HCT116 (cell line): ENCODE measurements at regions not wholly inside any gene's neighbourhood (a gene's known extent, or its start where the extent isn't known, plus 50 kb on each side); places are given as distances from the start of the nearest gene placed in this dataset.

Experiments used
- ATAC-seq: fragments of 200-7000 bp; cut with Tn5 transposase; 2 replicates; pipeline ENCODE4 v1.9.1; 2020; ENCODE audit warnings: mild to moderate bottlenecking, moderate library complexity
- BruUV-seq: library from RNA; stranded (reverse); fragments of 400-500 nt; replicated peaks from 2 replicates; lab custom pipeline; 2021; lab: Mats Ljungman, UMichigan
- CTCF ChIA-PET: fragments of 300-600 bp; sonication (Branson Sonifier 250); formaldehyde crosslinking; loops from one replicate; lab custom pipeline; 2021; ENCODE audit warnings: antibody characterized with exemption; lab: Charles Lee
- POLR2A ChIA-PET: fragments of 300-600, 350-600 bp; sonication (Branson Sonifier 250); formaldehyde crosslinking; loops from one replicate; lab custom pipeline; 2021; ENCODE audit warnings: antibody characterized with exemption; lab: Charles Lee
- RAD21 ChIA-PET, 2 experiments: fragments of 300-600 bp; sonication (Branson Sonifier 250); formaldehyde crosslinking; loops; one replicate each; lab custom pipeline; 2023; ENCODE audit warnings: low total read pairs in 2 of 2; ENCODE audit not compliant: uncharacterized antibody in 2 of 2, unreplicated experiment in 2 of 2, low non-redundant PET in 1 of 2; lab: Charles Lee
- DNase-seq: peaks from one replicate; pipeline ENCODE4 v3.0.0-alpha.2; 2010; ENCODE audit warnings: low read depth, low spot score
- H2AFZ ChIP-seq: fragments of 200-600 bp; shearing (Covaris generic), sonication (generic); 2 replicates; pipeline ENCODE4 v1.6.1; 2017; ENCODE audit warnings: low read depth, mixed run types, mixed read lengths, antibody characterized with exemption, low read length; ENCODE audit not compliant: poor library complexity, severe bottlenecking
- H3K27ac ChIP-seq: 2 replicates; pipeline ENCODE4 v1.5.1; 2012; ENCODE audit warnings: low read depth, low read length
- H3K27me3 ChIP-seq: fragments of 200-600 bp; sonication (generic); 2 replicates; pipeline ENCODE4 v1.6.1; 2016; ENCODE audit warnings: mixed run types, low read length, mixed read lengths; ENCODE audit not compliant: insufficient read depth
- H3K36me3 ChIP-seq, 2 experiments: fragments of 200-500 bp in 1 of 2; fragments of 200-600 bp in 1 of 2; sonication (Bioruptor generic) in 1 of 2; sonication (generic) in 1 of 2; 2 replicates each; pipeline versions ENCODE4 v1.5.1 to v1.6.1; 2014 to 2016; ENCODE audit warnings: low read length in 2 of 2, inconsistent platforms in 1 of 2, mixed read lengths in 1 of 2, mixed run types in 1 of 2; ENCODE audit not compliant: insufficient read depth in 2 of 2, control insufficient read depth in 1 of 2
- H3K4me1 ChIP-seq, 2 experiments: fragments of 200-600 bp in 1 of 2; sonication (generic) in 1 of 2; 2 replicates each; pipeline versions ENCODE4 v1.5.1 to v1.6.1; 2012 to 2017; ENCODE audit warnings: low read length in 2 of 2, inconsistent platforms in 1 of 2, mild to moderate bottlenecking in 1 of 2, mixed read lengths in 1 of 2, mixed run types in 1 of 2, moderate library complexity in 1 of 2; ENCODE audit not compliant: insufficient read depth in 2 of 2, control insufficient read depth in 1 of 2
- H3K4me2 ChIP-seq: fragments of 200-600 bp; sonication (generic); 2 replicates; pipeline ENCODE4 v1.6.1; 2017; ENCODE audit warnings: mixed run types, low read length, mixed read lengths
- H3K4me3 ChIP-seq, 2 experiments: fragments of 200-600 bp in 1 of 2; sonication (generic) in 1 of 2; replicated peaks in 1 of 2; 2 replicates each; pipeline ENCODE4 v1.5.1; 2011 to 2016; ENCODE audit warnings: low read length in 2 of 2, control low read depth in 1 of 2, low read depth in 1 of 2, mild to moderate bottlenecking in 1 of 2, mixed read lengths in 1 of 2, mixed run types in 1 of 2
- H3K79me2 ChIP-seq: fragments of 200-600 bp; sonication (generic); 2 replicates; pipeline ENCODE4 v1.6.1; 2017; ENCODE audit warnings: mild to moderate bottlenecking, mixed run types, low read length, moderate library complexity, mixed read lengths; ENCODE audit not compliant: insufficient read depth
- H3K9ac ChIP-seq: fragments of 200-600 bp; sonication (generic); 2 replicates; pipeline ENCODE4 v1.6.1; 2016; ENCODE audit warnings: low read length, mixed read lengths
- H3K9me2 ChIP-seq: fragments of 200-600 bp; sonication (generic), shearing (Covaris generic); 2 replicates; pipeline ENCODE4 v1.6.1; 2017; ENCODE audit warnings: mixed run types, mild to moderate bottlenecking, moderate library complexity; ENCODE audit not compliant: insufficient read depth
- H3K9me3 ChIP-seq, 2 experiments: fragments of 200-500 bp in 1 of 2; fragments of 200-600 bp in 1 of 2; sonication (Bioruptor generic) in 1 of 2; sonication (generic) in 1 of 2; 2 replicates each; pipeline ENCODE4 v1.6.1; 2014 to 2017; ENCODE audit warnings: low read length in 2 of 2, mixed read lengths in 2 of 2, inconsistent platforms in 1 of 2, low read depth in 1 of 2, mild to moderate bottlenecking in 1 of 2, mixed run types in 1 of 2, moderate library complexity in 1 of 2; ENCODE audit not compliant: control insufficient read depth in 1 of 2, insufficient read depth in 1 of 2
- H4K20me1 ChIP-seq: fragments of 200-600 bp; sonication (generic), shearing (Covaris generic); 2 replicates; pipeline ENCODE4 v1.6.1; 2017; ENCODE audit warnings: mixed run types, mild to moderate bottlenecking, moderate library complexity; ENCODE audit not compliant: insufficient read depth
- ATF3 ChIP-seq: IDR thresholded peaks from 2 replicates; pipeline ENCODE4 v1.6.1; 2012
- CBX3 ChIP-seq: IDR thresholded peaks from 2 replicates; pipeline ENCODE4 v1.6.1; 2012; ENCODE audit warnings: low read depth
- CEBPB ChIP-seq: IDR thresholded peaks from 2 replicates; pipeline ENCODE4 v1.6.1; 2012; ENCODE audit warnings: low read depth
- EGR1 ChIP-seq: IDR thresholded peaks from 2 replicates; pipeline ENCODE4 v1.6.1; 2012; ENCODE audit warnings: low read depth
- ELF1 ChIP-seq: IDR thresholded peaks from 2 replicates; pipeline ENCODE4 v1.6.1; 2012; ENCODE audit warnings: low read depth, borderline replicate concordance
- EZH2phosphoT487 ChIP-seq: fragments of 200-600 bp; IDR thresholded peaks from 2 replicates; pipeline ENCODE4 v1.6.1; 2018; ENCODE audit warnings: antibody characterized with exemption, borderline replicate concordance
- FOSL1 ChIP-seq: IDR thresholded peaks from 2 replicates; pipeline ENCODE4 v1.6.1; 2012; ENCODE audit warnings: low read depth
- MAX ChIP-seq: IDR thresholded peaks from 2 replicates; pipeline ENCODE4 v1.6.1; 2012
- POLR2A ChIP-seq: IDR thresholded peaks from 2 replicates; pipeline ENCODE4 v1.7.0; 2011; ENCODE audit warnings: borderline replicate concordance; ENCODE audit not compliant: insufficient read depth, insufficient read length; ENCODE audit errors: extremely low read depth
- POLR2AphosphoS5 ChIP-seq: IDR thresholded peaks from 2 replicates; pipeline ENCODE4 v1.6.1; 2011; ENCODE audit warnings: mild to moderate bottlenecking, low read depth, low read length, moderate library complexity
- RAD21 ChIP-seq: IDR thresholded peaks from 2 replicates; pipeline ENCODE4 v1.6.1; 2012; ENCODE audit warnings: low read depth, mild to moderate bottlenecking
- SIN3A ChIP-seq: IDR thresholded peaks from 2 replicates; pipeline ENCODE4 v1.6.1; 2012; ENCODE audit warnings: low read depth
- SP1 ChIP-seq: IDR thresholded peaks from 2 replicates; pipeline ENCODE4 v1.6.1; 2012; ENCODE audit warnings: low read depth
- SRF ChIP-seq: IDR thresholded peaks from 2 replicates; pipeline ENCODE4 v1.6.1; 2012; ENCODE audit warnings: low read depth
- YY1 ChIP-seq: IDR thresholded peaks from 2 replicates; pipeline ENCODE4 v1.6.1; 2011; ENCODE audit warnings: low read length, low read depth, moderate library complexity, mild to moderate bottlenecking; ENCODE audit not compliant: insufficient replicate concordance; ENCODE audit errors: extremely low read depth
- ZNF274 ChIP-seq: fragments of 200-500 bp; sonication (Bioruptor generic); IDR thresholded peaks from 2 replicates; pipeline ENCODE4 v1.6.1; 2014; ENCODE audit warnings: mild to moderate bottlenecking, low read depth, low read length, inconsistent platforms
- intact Hi-C: fragments of 100-400 bp; cut with micrococcal nuclease; formaldehyde crosslinking; loops from 2 replicates; pipeline ENCODE4 v1.10.0; 2022
- TF ChIP-seq, protein P1 (sequence below): IDR thresholded peaks from 2 replicates; pipeline ENCODE4 v1.6.1; 2012; ENCODE audit warnings: low read depth
- TF ChIP-seq, protein P2 (sequence below), 3 experiments: fragments of 200-600 bp in 1 of 3; sonication (generic) in 1 of 3; IDR thresholded peaks in 2 of 3; conservative IDR thresholded peaks in 1 of 3; 2 replicates each; pipeline ENCODE4 v1.5.1; 2012 to 2017; ENCODE audit warnings: low read depth in 2 of 3, low read length in 2 of 3, antibody characterized with exemption in 1 of 3, borderline replicate concordance in 1 of 3, control low read depth in 1 of 3, mild to moderate bottlenecking in 1 of 3, mixed read lengths in 1 of 3, mixed run types in 1 of 3, moderate library complexity in 1 of 3; ENCODE audit not compliant: insufficient read depth in 1 of 3

GRCh38 chr1:101698681-101699080, 298.0 kb downstream of the OLFM3 start:
- no TSS peak for BruUV-seq
- CTCF ChIA-PET: no interaction called here
- DNase-seq: no peak

More at GRCh38 chr1:101698681-101699080, 298.0 kb downstream of the OLFM3 start:
- Histone ChIP-seq H4K20me1 (no peaks in the 10 kb centered on the region), H3K4me2 (no peak overlapping the region), H3K4me3 (no peak overlapping the region), H3K27me3 (no peaks in the 10 kb centered on the region), H3K36me3 (no peaks in the 10 kb centered on the region), H3K27ac (no peak overlapping the region), H3K4me1 (no peaks in the 10 kb centered on the region), H2AFZ (no peak overlapping the region), H3K9me3 (no peaks in the 10 kb centered on the region)
- ATAC-seq: no peak
- no peak for TF ChIP-seq CEBPB
- TF ChIP-seq ZNF274: no peak
- TF ChIP-seq ATF3: no peak
- no peak for TF ChIP-seq EGR1
- TF ChIP-seq CBX3: no peak
- TF ChIP-seq SRF: no peak
- no peak for TF ChIP-seq EZH2phosphoT487
- TF ChIP-seq, protein P1, sequence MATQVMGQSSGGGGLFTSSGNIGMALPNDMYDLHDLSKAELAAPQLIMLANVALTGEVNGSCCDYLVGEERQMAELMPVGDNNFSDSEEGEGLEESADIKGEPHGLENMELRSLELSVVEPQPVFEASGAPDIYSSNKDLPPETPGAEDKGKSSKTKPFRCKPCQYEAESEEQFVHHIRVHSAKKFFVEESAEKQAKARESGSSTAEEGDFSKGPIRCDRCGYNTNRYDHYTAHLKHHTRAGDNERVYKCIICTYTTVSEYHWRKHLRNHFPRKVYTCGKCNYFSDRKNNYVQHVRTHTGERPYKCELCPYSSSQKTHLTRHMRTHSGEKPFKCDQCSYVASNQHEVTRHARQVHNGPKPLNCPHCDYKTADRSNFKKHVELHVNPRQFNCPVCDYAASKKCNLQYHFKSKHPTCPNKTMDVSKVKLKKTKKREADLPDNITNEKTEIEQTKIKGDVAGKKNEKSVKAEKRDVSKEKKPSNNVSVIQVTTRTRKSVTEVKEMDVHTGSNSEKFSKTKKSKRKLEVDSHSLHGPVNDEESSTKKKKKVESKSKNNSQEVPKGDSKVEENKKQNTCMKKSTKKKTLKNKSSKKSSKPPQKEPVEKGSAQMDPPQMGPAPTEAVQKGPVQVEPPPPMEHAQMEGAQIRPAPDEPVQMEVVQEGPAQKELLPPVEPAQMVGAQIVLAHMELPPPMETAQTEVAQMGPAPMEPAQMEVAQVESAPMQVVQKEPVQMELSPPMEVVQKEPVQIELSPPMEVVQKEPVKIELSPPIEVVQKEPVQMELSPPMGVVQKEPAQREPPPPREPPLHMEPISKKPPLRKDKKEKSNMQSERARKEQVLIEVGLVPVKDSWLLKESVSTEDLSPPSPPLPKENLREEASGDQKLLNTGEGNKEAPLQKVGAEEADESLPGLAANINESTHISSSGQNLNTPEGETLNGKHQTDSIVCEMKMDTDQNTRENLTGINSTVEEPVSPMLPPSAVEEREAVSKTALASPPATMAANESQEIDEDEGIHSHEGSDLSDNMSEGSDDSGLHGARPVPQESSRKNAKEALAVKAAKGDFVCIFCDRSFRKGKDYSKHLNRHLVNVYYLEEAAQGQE: no peak
- TF ChIP-seq POLR2A: no peak
- TF ChIP-seq, protein P2, sequence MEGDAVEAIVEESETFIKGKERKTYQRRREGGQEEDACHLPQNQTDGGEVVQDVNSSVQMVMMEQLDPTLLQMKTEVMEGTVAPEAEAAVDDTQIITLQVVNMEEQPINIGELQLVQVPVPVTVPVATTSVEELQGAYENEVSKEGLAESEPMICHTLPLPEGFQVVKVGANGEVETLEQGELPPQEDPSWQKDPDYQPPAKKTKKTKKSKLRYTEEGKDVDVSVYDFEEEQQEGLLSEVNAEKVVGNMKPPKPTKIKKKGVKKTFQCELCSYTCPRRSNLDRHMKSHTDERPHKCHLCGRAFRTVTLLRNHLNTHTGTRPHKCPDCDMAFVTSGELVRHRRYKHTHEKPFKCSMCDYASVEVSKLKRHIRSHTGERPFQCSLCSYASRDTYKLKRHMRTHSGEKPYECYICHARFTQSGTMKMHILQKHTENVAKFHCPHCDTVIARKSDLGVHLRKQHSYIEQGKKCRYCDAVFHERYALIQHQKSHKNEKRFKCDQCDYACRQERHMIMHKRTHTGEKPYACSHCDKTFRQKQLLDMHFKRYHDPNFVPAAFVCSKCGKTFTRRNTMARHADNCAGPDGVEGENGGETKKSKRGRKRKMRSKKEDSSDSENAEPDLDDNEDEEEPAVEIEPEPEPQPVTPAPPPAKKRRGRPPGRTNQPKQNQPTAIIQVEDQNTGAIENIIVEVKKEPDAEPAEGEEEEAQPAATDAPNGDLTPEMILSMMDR (IDR thresholded peaks at IDR 0.05 in 2 of 3, conservative IDR thresholded peaks at IDR 0.05 in 1 of 3; ENCODE audit: borderline replicate concordance in 1 of 3, insufficient read depth in 1 of 3, low read depth in 2 of 3, low read length in 2 of 3): no peak
- TF ChIP-seq MAX: no peak
- no peak for TF ChIP-seq POLR2AphosphoS5
- no peak for TF ChIP-seq YY1
- TF ChIP-seq ELF1: no peak
- TF ChIP-seq RAD21: no peak
- TF ChIP-seq FOSL1: no peak
- no peak for TF ChIP-seq SIN3A
- no peak for TF ChIP-seq SP1
- TF ChIP-seq, all 23 proteins: peak for 0
- Histone ChIP-seq H3K9me2 (no peaks in the 10 kb centered on the region), H3K9ac (no peak overlapping the region), H3K79me2 (no peaks in the 10 kb centered on the region)
- intact Hi-C loops: no loop called here
- POLR2A ChIA-PET: no interaction called here
- RAD21 ChIA-PET: no interaction called here
